IMR-90 (cell line): ENCODE measurements at regions not wholly inside any gene's neighbourhood (a gene's known extent, or its start where the extent isn't known, plus 50 kb on each side); places are given as distances from the start of the nearest gene placed in this dataset.

Experiments used
- ATAC-seq: fragments of 200-7000 bp; cut with Tn5 transposase; 2 replicates; pipeline ENCODE4 v1.9.1; 2020; ENCODE audit warnings: low read depth, mild to moderate bottlenecking, moderate library complexity
- BruUV-seq: library from RNA; stranded (reverse); fragments of 400-500 nt; replicated peaks from 2 replicates; lab custom pipeline; 2021; lab: Mats Ljungman, UMichigan
- CTCF ChIA-PET: fragments of 300-600 bp; formaldehyde crosslinking; extraction: SDS; loops from one replicate; lab custom pipeline; 2021; ENCODE audit warnings: antibody characterized with exemption; lab: Yijun Ruan, JAX
- POLR2A ChIA-PET: fragments of 300-600 bp; sonication (Branson Sonifier 250); formaldehyde crosslinking; loops from one replicate; lab custom pipeline; 2022; ENCODE audit warnings: antibody characterized with exemption; ENCODE audit not compliant: unreplicated experiment; lab: Charles Lee
- DNase-seq: peaks from one replicate; pipeline ENCODE4 v3.0.0; 2013
- H2AFZ ChIP-seq: replicated peaks from 2 replicates; pipeline ENCODE3; 2013; ENCODE audit warnings: low read length, mild to moderate bottlenecking; ENCODE audit not compliant: poor library complexity
- H2AK5ac ChIP-seq: 2 replicates; pipeline ENCODE4 v1.6.1; 2013; ENCODE audit warnings: low read depth, low read length, inconsistent platforms
- H2AK9ac ChIP-seq: replicated peaks from 2 replicates; pipeline ENCODE3; 2013; ENCODE audit warnings: mild to moderate bottlenecking, low read depth, low read length, moderate library complexity; ENCODE audit not compliant: poor library complexity
- H2BK120ac ChIP-seq: 2 replicates; pipeline ENCODE4 v1.6.1; 2013; ENCODE audit warnings: low read depth, low read length, inconsistent platforms
- H2BK15ac ChIP-seq: 3 replicates; pipeline ENCODE4 v1.6.1; 2013; ENCODE audit warnings: low read depth, low read length, inconsistent platforms
- H2BK20ac ChIP-seq: 2 replicates; pipeline ENCODE4 v1.6.1; 2013; ENCODE audit warnings: low read depth, mild to moderate bottlenecking, inconsistent platforms, low read length, moderate library complexity
- H2BK5ac ChIP-seq: 2 replicates; pipeline ENCODE4 v1.6.1; 2013; ENCODE audit warnings: mild to moderate bottlenecking, low read depth, low read length, inconsistent platforms; ENCODE audit not compliant: poor library complexity, severe bottlenecking
- H3K14ac ChIP-seq: replicated peaks from 2 replicates; pipeline ENCODE4 v1.6.1; 2013; ENCODE audit warnings: low read depth, low read length, inconsistent platforms
- H3K18ac ChIP-seq: 2 replicates; pipeline ENCODE4 v1.6.1; 2013; ENCODE audit warnings: low read depth, low read length, control low read depth
- H3K23ac ChIP-seq: 2 replicates; pipeline ENCODE4 v1.6.1; 2013; ENCODE audit warnings: low read depth, low read length, inconsistent platforms
- H3K27ac ChIP-seq: 2 replicates; pipeline ENCODE4 v1.5.1; 2013; ENCODE audit warnings: mild to moderate bottlenecking, control low read depth, low read length; ENCODE audit not compliant: insufficient read depth
- H3K27me3 ChIP-seq: 2 replicates; pipeline ENCODE4 v1.6.1; 2013; ENCODE audit warnings: low read length; ENCODE audit not compliant: control insufficient read depth, insufficient read depth
- H3K36me3 ChIP-seq: 2 replicates; pipeline ENCODE4 v1.6.1; 2013; ENCODE audit warnings: low read length, mixed read lengths; ENCODE audit not compliant: control insufficient read depth, insufficient read depth
- H3K4ac ChIP-seq: 2 replicates; pipeline ENCODE4 v1.6.1; 2013; ENCODE audit warnings: low read depth, low read length, inconsistent platforms
- H3K4me1 ChIP-seq: 2 replicates; pipeline ENCODE4 v1.6.1; 2013; ENCODE audit warnings: low read length, mixed read lengths; ENCODE audit not compliant: control insufficient read depth, insufficient read depth
- H3K4me2 ChIP-seq: 2 replicates; pipeline ENCODE4 v1.6.1; 2013; ENCODE audit warnings: low read depth, mild to moderate bottlenecking, control low read depth, low read length, moderate library complexity
- H3K4me3 ChIP-seq: 2 replicates; pipeline ENCODE4 v1.5.1; 2013; ENCODE audit warnings: low read depth, mild to moderate bottlenecking, control low read depth, low read length, moderate library complexity; ENCODE audit not compliant: insufficient read depth
- H3K56ac ChIP-seq: 2 replicates; pipeline ENCODE4 v1.6.1; 2013; ENCODE audit warnings: low read length, inconsistent platforms; ENCODE audit not compliant: insufficient read depth; ENCODE audit errors: extremely low read depth
- H3K79me1 ChIP-seq, 2 experiments: 2 replicates each; pipeline ENCODE4 v1.6.1; 2013; ENCODE audit warnings: low read length in 2 of 2, inconsistent platforms in 1 of 2, low read depth in 1 of 2
- H3K9ac ChIP-seq: 2 replicates; pipeline ENCODE4 v1.6.1; 2013; ENCODE audit warnings: low read depth, low read length, control low read depth
- H3K9me1 ChIP-seq: 2 replicates; pipeline ENCODE4 v1.6.1; 2013; ENCODE audit warnings: low read length, inconsistent platforms; ENCODE audit not compliant: insufficient read depth
- H3K9me3 ChIP-seq: 2 replicates; pipeline ENCODE4 v1.6.1; 2013; ENCODE audit warnings: low read length; ENCODE audit not compliant: control insufficient read depth, insufficient read depth
- H4K20me1 ChIP-seq: 2 replicates; pipeline ENCODE4 v1.6.1; 2013; ENCODE audit warnings: low read length, inconsistent platforms; ENCODE audit not compliant: insufficient read depth
- H4K5ac ChIP-seq: 2 replicates; pipeline ENCODE4 v1.6.1; 2013; ENCODE audit warnings: mild to moderate bottlenecking, low read depth, low read length, control low read depth
- H4K8ac ChIP-seq, 2 experiments: 2 replicates each; pipeline ENCODE4 v1.6.1; 2013; ENCODE audit warnings: low read depth in 2 of 2, low read length in 2 of 2, control low read depth in 1 of 2, inconsistent platforms in 1 of 2
- H4K91ac ChIP-seq: 2 replicates; pipeline ENCODE4 v1.6.1; 2013; ENCODE audit warnings: low read depth, low read length, inconsistent platforms; ENCODE audit not compliant: insufficient read depth
- BHLHE40 ChIP-seq: fragments of 150-350 bp; IDR thresholded peaks from 2 replicates; pipeline ENCODE4 v1.6.1; 2016; ENCODE audit warnings: mild to moderate bottlenecking, low read depth, low read length
- CHD1 ChIP-seq: IDR thresholded peaks from 2 replicates; pipeline ENCODE4 v1.6.1; 2012; ENCODE audit warnings: low read depth, low read length, improper control_type of control experiment
- CTCF ChIP-seq: conservative IDR thresholded peaks from 2 replicates; pipeline ENCODE4 v1.5.1; 2012; ENCODE audit warnings: mild to moderate bottlenecking, low read depth, low read length, improper control_type of control experiment
- FOS ChIP-seq: fragments of 150-350 bp; IDR thresholded peaks from 2 replicates; pipeline ENCODE4 v1.6.1; 2016; ENCODE audit warnings: low read depth, low read length
- MAFK ChIP-seq: IDR thresholded peaks from 2 replicates; pipeline ENCODE4 v1.6.1; 2012; ENCODE audit warnings: low read depth, low read length, improper control_type of control experiment
- MXI1 ChIP-seq: IDR thresholded peaks from 2 replicates; pipeline ENCODE4 v1.6.1; 2012; ENCODE audit warnings: low read depth, mild to moderate bottlenecking, low read length, moderate library complexity, borderline replicate concordance
- NFE2L2 ChIP-seq: fragments of 150-350 bp; IDR thresholded peaks from 2 replicates; pipeline ENCODE4 v1.6.1; 2016; ENCODE audit warnings: low read depth, mild to moderate bottlenecking, low read length
- POLR2A ChIP-seq: IDR thresholded peaks from 2 replicates; pipeline ENCODE4 v1.6.1; 2012; ENCODE audit warnings: mild to moderate bottlenecking, low read depth, low read length
- RAD21 ChIP-seq: IDR thresholded peaks from 2 replicates; pipeline ENCODE4 v1.6.1; 2012; ENCODE audit warnings: low read length, improper control_type of control experiment
- RCOR1 ChIP-seq: IDR thresholded peaks from 2 replicates; pipeline ENCODE4 v1.6.1; 2012; ENCODE audit warnings: mild to moderate bottlenecking, low read length, improper control_type of control experiment; ENCODE audit not compliant: insufficient replicate concordance
- SMC3 ChIP-seq: fragments of 150-350 bp; IDR thresholded peaks from 2 replicates; pipeline ENCODE4 v1.6.1; 2016; ENCODE audit warnings: low read depth, mild to moderate bottlenecking, antibody characterized with exemption, low read length, moderate library complexity
- USF2 ChIP-seq: fragments of 150-350 bp; IDR thresholded peaks from 2 replicates; pipeline ENCODE4 v1.6.1; 2017; ENCODE audit warnings: mild to moderate bottlenecking, antibody characterized with exemption, low read length, low read depth
- WGBS, 2 experiments: methylation state at CpG; one replicate each; pipeline versions ENCODE4 v1.1.5 to v1.1.7; 2013; ENCODE audit warnings: missing lambda C conversion rate in 2 of 2; ENCODE audit not compliant: insufficient read length in 1 of 2; ENCODE audit errors: extremely low coverage in 2 of 2; 5-methylcytosine and 5-hydroxymethylcytosine counted together
- dilution Hi-C: fragments of 300-500 bp; cut with HindIII; formaldehyde crosslinking; loops from one replicate; pipeline ENCODE4 v1.14.3; 2018; ENCODE audit warnings: low sequenced_read_pairs; ENCODE audit not compliant: unreplicated experiment
- in situ Hi-C: fragments of 300-500 bp; cut with MboI; formaldehyde crosslinking; loops from 3 replicates; pipeline ENCODE4 v1.14.3; 2019; ENCODE audit warnings: low sequenced_read_pairs, inconsistent platforms, mixed read lengths
- intact Hi-C: fragments of 100-400 bp; cut with micrococcal nuclease; formaldehyde crosslinking; loops from 2 replicates; pipeline ENCODE4 v1.10.0; 2022

GRCh38 chr17:62899361-62899760 lies 66.7 kb upstream of the TANC2 start:
- H3K9ac ChIP-seq: no peak overlapping the region
- no peak for TF ChIP-seq POLR2A
- TF ChIP-seq RAD21: no peak
- TF ChIP-seq NFE2L2: no peak
- TF ChIP-seq BHLHE40: no peak
- no peak for TF ChIP-seq MAFK
- TF ChIP-seq MXI1: no peak
- no peak for TF ChIP-seq CHD1
- no peak for TF ChIP-seq CTCF
- no peak for TF ChIP-seq RCOR1
- no peak for TF ChIP-seq SMC3
- TF ChIP-seq USF2: no peak
- no peak for TF ChIP-seq FOS
- no peak overlapping the region for H2BK5ac ChIP-seq
- no peak overlapping the region for H3K27ac ChIP-seq
- H3K14ac ChIP-seq: no peak overlapping the region
- BruUV-seq: no TSS peak
- H2BK20ac ChIP-seq: no peak overlapping the region
- no peaks in the 10 kb centered on the region for H3K79me1 ChIP-seq
- H2BK15ac ChIP-seq: no peak overlapping the region
- intact Hi-C loops (no loop called here), in situ Hi-C loops (no loop called here), dilution Hi-C loops (no loop called here)
- H3K4me1 ChIP-seq: 0 out of 2 replicates have a peak, but pooled peaks cover 3% of the 10 kb centered on the region
- ATAC-seq: no peak
- no peak overlapping the region for H4K8ac ChIP-seq
- whole genome bisulfite sequencing, 2 experiments: no CpG with 5 or more reads among the region's 6 CpGs
- H3K9me1 ChIP-seq: no peaks in the 10 kb centered on the region
- H2AK9ac ChIP-seq: no peak overlapping the region
- no peak overlapping the region for H4K5ac ChIP-seq
- H2AFZ ChIP-seq: no peak overlapping the region
- no peak overlapping the region for H3K56ac ChIP-seq
- H3K36me3 ChIP-seq: no peaks in the 10 kb centered on the region
- no peak overlapping the region for H3K4me3 ChIP-seq
- H4K20me1 ChIP-seq: no peaks in the 10 kb centered on the region
- H3K18ac ChIP-seq: no peak overlapping the region
- H2BK120ac ChIP-seq: no peak overlapping the region
- POLR2A ChIA-PET: no interaction called here
- H3K4ac ChIP-seq: no peak overlapping the region
- no peak overlapping the region for H4K91ac ChIP-seq
- H3K4me2 ChIP-seq: no peak overlapping the region
- CTCF ChIA-PET: no interaction called here
- H2AK5ac ChIP-seq: no peak overlapping the region
- no peaks in the 10 kb centered on the region for H3K9me3 ChIP-seq
- H3K23ac ChIP-seq: no peak overlapping the region
- DNase-seq: no peak
- no peaks in the 10 kb centered on the region for H3K27me3 ChIP-seq
